NT2/D1 (cell line): ENCODE measurements at regions not wholly inside any gene's neighbourhood (a gene's known extent, or its start where the extent isn't known, plus 50 kb on each side); places are given as distances from the start of the nearest gene placed in this dataset.

Experiments
- SUZ12 ChIP-seq: IDR thresholded peaks from 2 replicates; pipeline ENCODE4 v1.6.1; 2011; ENCODE audit not compliant: insufficient read length, insufficient read depth; ENCODE audit errors: extremely low read depth
- YY1 ChIP-seq: IDR thresholded peaks from 2 replicates; pipeline ENCODE4 v1.6.1; 2011; ENCODE audit not compliant: insufficient read length, insufficient read depth
- ZNF274 ChIP-seq: IDR thresholded peaks from 2 replicates; pipeline ENCODE4 v1.6.1; 2011; ENCODE audit warnings: mild to moderate bottlenecking, low read depth, low read length

DNA sequence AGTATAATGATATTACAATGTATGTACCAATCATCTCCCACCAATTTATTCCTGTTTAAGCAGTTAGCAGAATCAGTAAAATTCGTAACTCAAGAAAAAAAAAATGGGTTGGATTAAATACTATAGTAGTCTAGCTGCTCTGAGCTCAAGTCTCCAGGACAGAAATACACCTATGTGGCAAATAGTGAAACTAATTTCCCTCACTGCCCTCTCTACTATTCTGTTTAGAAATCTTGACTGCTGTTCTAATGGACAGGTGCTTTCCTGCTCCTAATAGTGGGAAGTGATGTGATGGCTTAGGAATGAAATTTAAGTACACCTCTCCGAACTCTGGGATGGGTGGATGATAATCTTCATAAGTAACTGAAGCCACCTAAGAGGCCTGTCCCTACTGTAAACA lies 175.7 kb downstream of the KCNJ2 start:
- no peak for TF ChIP-seq SUZ12
- TF ChIP-seq ZNF274: no peak
- TF ChIP-seq YY1: no peak
